GM21423 (cell line): ENCODE measurements at regions not wholly inside any gene's neighbourhood (a gene's known extent, or its start where the extent isn't known, plus 50 kb on each side); places are given as distances from the start of the nearest gene placed in this dataset.

Experiments
- ATAC-seq: cut with Tn5 transposase; IDR thresholded peaks from one replicate; pipeline ENCODE4 v1.9.1; 2021; ENCODE audit warnings: mild to moderate bottlenecking, moderate library complexity; ENCODE audit not compliant: unreplicated experiment

- ATAC-seq: no peak
Measured at GRCh38 chr12:84313323-84313675, 599.3 kb downstream of the SLC6A15 start.

- ATAC-seq: no peak
Measured at GRCh38 chr12:84308211-84308610, 604.4 kb downstream of the SLC6A15 start.

GRCh38 chr12:84305144-84305543 is 607.5 kb downstream of the SLC6A15 start:
- ATAC-seq: no peak

GRCh38 chr12:84294246-84294645 is 618.4 kb downstream of the SLC6A15 start:
- ATAC-seq: no peak

GRCh38 chr12:84290168-84290567 is 622.4 kb downstream of the SLC6A15 start:
- no peak for ATAC-seq

GRCh38 chr12:84277986-84278385 is 634.6 kb downstream of the SLC6A15 start:
- no peak for ATAC-seq

GRCh38 chr12:84276215-84276614 is 636.4 kb downstream of the SLC6A15 start:
- no peak for ATAC-seq

- ATAC-seq: no peak
Measured at GRCh38 chr12:84272324-84272723, 640.3 kb downstream of the SLC6A15 start.

GRCh38 chr12:84270470-84271140 is 642.0 kb downstream of the SLC6A15 start:
- ATAC-seq: no peak

GRCh38 chr12:84247931-84248330 is 664.7 kb downstream of the SLC6A15 start:
- ATAC-seq: no peak

- no peak for ATAC-seq
Measured at GRCh38 chr12:84243686-84244085, 668.9 kb downstream of the SLC6A15 start.

- ATAC-seq: no peak
Measured at GRCh38 chr12:84222841-84223240, 689.8 kb downstream of the SLC6A15 start.

GRCh38 chr12:84218406-84218805 is 694.2 kb downstream of the SLC6A15 start:
- ATAC-seq: no peak

- no peak for ATAC-seq
Measured at GRCh38 chr12:84201976-84202375, 710.6 kb downstream of the SLC6A15 start.

- no peak for ATAC-seq
Measured at GRCh38 chr12:84198294-84198946, 714.2 kb downstream of the SLC6A15 start.

- ATAC-seq: no peak
Measured at GRCh38 chr12:84191779-84192178, 720.8 kb downstream of the SLC6A15 start.

GRCh38 chr12:84186433-84186832 is 726.2 kb downstream of the SLC6A15 start:
- no peak for ATAC-seq

GRCh38 chr12:84183576-84183975 is 729.0 kb downstream of the SLC6A15 start:
- ATAC-seq: no peak

GRCh38 chr12:84174115-84174514 is 738.5 kb downstream of the SLC6A15 start:
- ATAC-seq: no peak

- ATAC-seq: no peak
Measured at GRCh38 chr12:84172823-84173424, 739.7 kb downstream of the SLC6A15 start.

GRCh38 chr12:84166812-84167211 is 745.8 kb downstream of the SLC6A15 start:
- ATAC-seq: no peak

- ATAC-seq: no peak
Measured at GRCh38 chr12:84165998-84166571, 746.5 kb downstream of the SLC6A15 start.
